HCT116 (cell line): ENCODE measurements at regions not wholly inside any gene's neighbourhood (a gene's known extent, or its start where the extent isn't known, plus 50 kb on each side); places are given as distances from the start of the nearest gene placed in this dataset.

Experiments used
- ATAC-seq: fragments of 200-7000 bp; cut with Tn5 transposase; 2 replicates; pipeline ENCODE4 v1.9.1; 2020; ENCODE audit warnings: mild to moderate bottlenecking, moderate library complexity
- BruUV-seq: library from RNA; stranded (reverse); fragments of 400-500 nt; replicated peaks from 2 replicates; lab custom pipeline; 2021; lab: Mats Ljungman, UMichigan
- CTCF ChIA-PET: fragments of 300-600 bp; sonication (Branson Sonifier 250); formaldehyde crosslinking; loops from one replicate; lab custom pipeline; 2021; ENCODE audit warnings: antibody characterized with exemption; lab: Charles Lee
- POLR2A ChIA-PET: fragments of 300-600, 350-600 bp; sonication (Branson Sonifier 250); formaldehyde crosslinking; loops from one replicate; lab custom pipeline; 2021; ENCODE audit warnings: antibody characterized with exemption; lab: Charles Lee
- RAD21 ChIA-PET, 2 experiments: fragments of 300-600 bp; sonication (Branson Sonifier 250); formaldehyde crosslinking; loops; one replicate each; lab custom pipeline; 2023; ENCODE audit warnings: low total read pairs in 2 of 2; ENCODE audit not compliant: uncharacterized antibody in 2 of 2, unreplicated experiment in 2 of 2, low non-redundant PET in 1 of 2; lab: Charles Lee
- DNase-seq: peaks from one replicate; pipeline ENCODE4 v3.0.0-alpha.2; 2010; ENCODE audit warnings: low read depth, low spot score
- H2AFZ ChIP-seq: fragments of 200-600 bp; shearing (Covaris generic), sonication (generic); 2 replicates; pipeline ENCODE4 v1.6.1; 2017; ENCODE audit warnings: low read depth, mixed run types, mixed read lengths, antibody characterized with exemption, low read length; ENCODE audit not compliant: poor library complexity, severe bottlenecking
- H3K27ac ChIP-seq: 2 replicates; pipeline ENCODE4 v1.5.1; 2012; ENCODE audit warnings: low read depth, low read length
- H3K27me3 ChIP-seq: fragments of 200-600 bp; sonication (generic); 2 replicates; pipeline ENCODE4 v1.6.1; 2016; ENCODE audit warnings: mixed run types, low read length, mixed read lengths; ENCODE audit not compliant: insufficient read depth
- H3K36me3 ChIP-seq, 2 experiments: fragments of 200-500 bp in 1 of 2; fragments of 200-600 bp in 1 of 2; sonication (Bioruptor generic) in 1 of 2; sonication (generic) in 1 of 2; 2 replicates each; pipeline versions ENCODE4 v1.5.1 to v1.6.1; 2014 to 2016; ENCODE audit warnings: low read length in 2 of 2, inconsistent platforms in 1 of 2, mixed read lengths in 1 of 2, mixed run types in 1 of 2; ENCODE audit not compliant: insufficient read depth in 2 of 2, control insufficient read depth in 1 of 2
- H3K4me1 ChIP-seq, 2 experiments: fragments of 200-600 bp in 1 of 2; sonication (generic) in 1 of 2; 2 replicates each; pipeline versions ENCODE4 v1.5.1 to v1.6.1; 2012 to 2017; ENCODE audit warnings: low read length in 2 of 2, inconsistent platforms in 1 of 2, mild to moderate bottlenecking in 1 of 2, mixed read lengths in 1 of 2, mixed run types in 1 of 2, moderate library complexity in 1 of 2; ENCODE audit not compliant: insufficient read depth in 2 of 2, control insufficient read depth in 1 of 2
- H3K4me2 ChIP-seq: fragments of 200-600 bp; sonication (generic); 2 replicates; pipeline ENCODE4 v1.6.1; 2017; ENCODE audit warnings: mixed run types, low read length, mixed read lengths
- H3K4me3 ChIP-seq, 2 experiments: fragments of 200-600 bp in 1 of 2; sonication (generic) in 1 of 2; replicated peaks in 1 of 2; 2 replicates each; pipeline ENCODE4 v1.5.1; 2011 to 2016; ENCODE audit warnings: low read length in 2 of 2, control low read depth in 1 of 2, low read depth in 1 of 2, mild to moderate bottlenecking in 1 of 2, mixed read lengths in 1 of 2, mixed run types in 1 of 2
- H3K79me2 ChIP-seq: fragments of 200-600 bp; sonication (generic); 2 replicates; pipeline ENCODE4 v1.6.1; 2017; ENCODE audit warnings: mild to moderate bottlenecking, mixed run types, low read length, moderate library complexity, mixed read lengths; ENCODE audit not compliant: insufficient read depth
- H3K9ac ChIP-seq: fragments of 200-600 bp; sonication (generic); 2 replicates; pipeline ENCODE4 v1.6.1; 2016; ENCODE audit warnings: low read length, mixed read lengths
- H3K9me2 ChIP-seq: fragments of 200-600 bp; sonication (generic), shearing (Covaris generic); 2 replicates; pipeline ENCODE4 v1.6.1; 2017; ENCODE audit warnings: mixed run types, mild to moderate bottlenecking, moderate library complexity; ENCODE audit not compliant: insufficient read depth
- H3K9me3 ChIP-seq, 2 experiments: fragments of 200-500 bp in 1 of 2; fragments of 200-600 bp in 1 of 2; sonication (Bioruptor generic) in 1 of 2; sonication (generic) in 1 of 2; 2 replicates each; pipeline ENCODE4 v1.6.1; 2014 to 2017; ENCODE audit warnings: low read length in 2 of 2, mixed read lengths in 2 of 2, inconsistent platforms in 1 of 2, low read depth in 1 of 2, mild to moderate bottlenecking in 1 of 2, mixed run types in 1 of 2, moderate library complexity in 1 of 2; ENCODE audit not compliant: control insufficient read depth in 1 of 2, insufficient read depth in 1 of 2
- H4K20me1 ChIP-seq: fragments of 200-600 bp; sonication (generic), shearing (Covaris generic); 2 replicates; pipeline ENCODE4 v1.6.1; 2017; ENCODE audit warnings: mixed run types, mild to moderate bottlenecking, moderate library complexity; ENCODE audit not compliant: insufficient read depth
- ATF3 ChIP-seq: IDR thresholded peaks from 2 replicates; pipeline ENCODE4 v1.6.1; 2012
- CBX3 ChIP-seq: IDR thresholded peaks from 2 replicates; pipeline ENCODE4 v1.6.1; 2012; ENCODE audit warnings: low read depth
- CEBPB ChIP-seq: IDR thresholded peaks from 2 replicates; pipeline ENCODE4 v1.6.1; 2012; ENCODE audit warnings: low read depth
- CTCF ChIP-seq, 3 experiments: fragments of 200-600 bp in 1 of 3; sonication (generic) in 1 of 3; IDR thresholded peaks in 2 of 3; conservative IDR thresholded peaks in 1 of 3; 2 replicates each; pipeline ENCODE4 v1.5.1; 2012 to 2017; ENCODE audit warnings: low read depth in 2 of 3, low read length in 2 of 3, antibody characterized with exemption in 1 of 3, borderline replicate concordance in 1 of 3, control low read depth in 1 of 3, mild to moderate bottlenecking in 1 of 3, mixed read lengths in 1 of 3, mixed run types in 1 of 3, moderate library complexity in 1 of 3; ENCODE audit not compliant: insufficient read depth in 1 of 3
- EGR1 ChIP-seq: IDR thresholded peaks from 2 replicates; pipeline ENCODE4 v1.6.1; 2012; ENCODE audit warnings: low read depth
- ELF1 ChIP-seq: IDR thresholded peaks from 2 replicates; pipeline ENCODE4 v1.6.1; 2012; ENCODE audit warnings: low read depth, borderline replicate concordance
- EZH2 ChIP-seq: fragments of 200-600 bp; sonication (generic); IDR thresholded peaks from 2 replicates; pipeline ENCODE4 v1.6.1; 2017; ENCODE audit warnings: antibody characterized with exemption, mixed run types
- EZH2phosphoT487 ChIP-seq: fragments of 200-600 bp; IDR thresholded peaks from 2 replicates; pipeline ENCODE4 v1.6.1; 2018; ENCODE audit warnings: antibody characterized with exemption, borderline replicate concordance
- FOSL1 ChIP-seq: IDR thresholded peaks from 2 replicates; pipeline ENCODE4 v1.6.1; 2012; ENCODE audit warnings: low read depth
- POLR2A ChIP-seq: IDR thresholded peaks from 2 replicates; pipeline ENCODE4 v1.7.0; 2011; ENCODE audit warnings: borderline replicate concordance; ENCODE audit not compliant: insufficient read depth, insufficient read length; ENCODE audit errors: extremely low read depth
- POLR2AphosphoS5 ChIP-seq: IDR thresholded peaks from 2 replicates; pipeline ENCODE4 v1.6.1; 2011; ENCODE audit warnings: mild to moderate bottlenecking, low read depth, low read length, moderate library complexity
- SIN3A ChIP-seq: IDR thresholded peaks from 2 replicates; pipeline ENCODE4 v1.6.1; 2012; ENCODE audit warnings: low read depth
- SP1 ChIP-seq: IDR thresholded peaks from 2 replicates; pipeline ENCODE4 v1.6.1; 2012; ENCODE audit warnings: low read depth
- SRF ChIP-seq: IDR thresholded peaks from 2 replicates; pipeline ENCODE4 v1.6.1; 2012; ENCODE audit warnings: low read depth
- ZBTB33 ChIP-seq: IDR thresholded peaks from 2 replicates; pipeline ENCODE4 v1.6.1; 2011; ENCODE audit warnings: mild to moderate bottlenecking, low read length, moderate library complexity; ENCODE audit not compliant: insufficient replicate concordance; ENCODE audit errors: extremely low read depth
- ZNF274 ChIP-seq: fragments of 200-500 bp; sonication (Bioruptor generic); IDR thresholded peaks from 2 replicates; pipeline ENCODE4 v1.6.1; 2014; ENCODE audit warnings: mild to moderate bottlenecking, low read depth, low read length, inconsistent platforms
- intact Hi-C: fragments of 100-400 bp; cut with micrococcal nuclease; formaldehyde crosslinking; loops from 2 replicates; pipeline ENCODE4 v1.10.0; 2022

GRCh38 chr6:62894114-62894513 lies 317.2 kb upstream of the FKBP1C start:
- no TSS peak for BruUV-seq
- intact Hi-C loops = no loop called here
- no peak overlapping the region for H3K4me3 ChIP-seq
- H3K4me1 ChIP-seq = no peaks in the 10 kb centered on the region
- H3K36me3 ChIP-seq = no peaks in the 10 kb centered on the region
- TF ChIP-seq SRF (no peak), ELF1 (no peak), CEBPB (no peak), POLR2A (no peak), CTCF (IDR thresholded peaks at IDR 0.05 in 2 of 3, conservative IDR thresholded peaks at IDR 0.05 in 1 of 3; ENCODE audit: borderline replicate concordance in 1 of 3, insufficient read depth in 1 of 3, low read depth in 2 of 3, low read length in 2 of 3) (no peak), POLR2AphosphoS5 (no peak), ATF3 (no peak), EGR1 (no peak), EZH2 (no peak), ZNF274 (no peak), EZH2phosphoT487 (no peak), ZBTB33 (no peak), SP1 (no peak), FOSL1 (no peak), SIN3A (no peak), CBX3 (no peak)
- ChIA-PET RAD21 (no interaction called here), POLR2A (no interaction called here), CTCF (no interaction called here)
- H3K9ac ChIP-seq = no peak overlapping the region
- no peak for ATAC-seq
- no peaks in the 10 kb centered on the region for H3K9me2 ChIP-seq
- no peak for DNase-seq
- H3K9me3 ChIP-seq = no peaks in the 10 kb centered on the region; a peak in 2 of 4 replicates
- H3K27me3 ChIP-seq = no peaks in the 10 kb centered on the region
- no peak overlapping the region for H3K27ac ChIP-seq
- H3K4me2 ChIP-seq = no peak overlapping the region
- H4K20me1 ChIP-seq = no peaks in the 10 kb centered on the region
- H3K79me2 ChIP-seq = no peaks in the 10 kb centered on the region
- no peak overlapping the region for H2AFZ ChIP-seq
